Endothelial cell of hepatic sinusoid (primary cell): ENCODE measurements at regions not wholly inside any gene's neighbourhood (a gene's known extent, or its start where the extent isn't known, plus 50 kb on each side); places are given as distances from the start of the nearest gene placed in this dataset.

Experiments used
- in situ Hi-C: cut with HindIII; loops from 2 replicates; pipeline ENCODE4 v1.10.0; 2017; ENCODE audit warnings: low sequenced_read_pairs

DNA sequence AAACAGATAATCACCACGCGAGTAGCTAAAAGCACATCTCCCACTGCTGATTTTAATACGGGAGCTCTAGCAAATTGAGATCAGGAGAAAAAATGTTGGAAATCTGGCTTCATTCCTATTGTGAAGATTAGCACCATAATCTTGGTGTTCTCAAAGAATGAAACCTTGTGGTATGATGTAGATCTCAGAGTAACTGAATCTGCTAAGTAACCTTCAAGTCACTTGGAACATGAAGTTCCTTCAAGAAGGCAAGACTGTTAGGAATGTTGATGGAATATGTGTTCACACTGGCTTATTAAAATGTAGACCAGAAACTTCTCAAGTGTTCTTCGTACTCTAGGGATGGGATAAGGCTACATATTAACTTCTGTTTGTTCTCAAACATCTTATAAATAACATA lies 117.4 kb upstream of the CHRM3 start:
- in situ Hi-C loops: no loop called here

DNA sequence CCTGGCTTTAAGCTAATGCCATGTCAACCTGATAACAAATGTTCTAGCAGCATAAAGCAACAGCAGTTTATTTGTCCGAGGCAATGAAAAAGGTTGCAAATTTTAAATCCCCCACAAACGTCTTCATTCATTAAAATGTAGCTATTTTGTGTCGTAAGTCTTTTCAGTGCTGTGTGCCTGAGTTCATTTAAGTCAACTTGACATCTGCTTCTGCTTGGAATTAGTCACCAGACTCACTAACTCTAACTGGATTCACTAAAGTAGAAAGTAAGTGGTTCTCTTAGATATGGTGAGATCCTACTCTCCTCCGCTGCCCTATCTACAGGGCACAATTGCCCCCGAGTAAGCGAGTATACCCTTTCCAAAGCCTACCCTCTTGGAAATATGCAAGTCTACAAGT lies 118.4 kb upstream of the CHRM3 start:
- in situ Hi-C loops: no loop called here

DNA sequence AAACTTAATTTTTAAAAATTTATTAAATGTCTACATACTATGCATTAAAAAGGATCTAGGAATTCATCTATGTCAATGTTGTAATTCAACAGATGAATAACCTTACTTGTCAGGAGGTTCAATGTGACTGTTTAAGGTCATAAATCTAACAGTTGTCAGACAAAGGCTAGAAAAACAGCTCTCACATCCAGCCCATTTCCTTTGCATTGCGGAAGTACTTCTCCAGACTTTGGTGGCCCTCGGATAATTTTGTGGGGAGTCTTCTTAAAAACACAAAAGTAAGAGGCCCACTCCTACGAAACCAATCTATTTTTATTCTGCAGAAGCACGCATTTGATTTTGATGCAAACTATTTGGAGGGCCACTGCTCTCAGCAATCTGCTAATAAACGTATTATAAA lies 122.6 kb upstream of the CHRM3 start:
- in situ Hi-C loops: no loop called here

- in situ Hi-C loops: no loop called here
Measured at GRCh38 chr1:239262538-239262937, 123.8 kb upstream of the CHRM3 start.

DNA sequence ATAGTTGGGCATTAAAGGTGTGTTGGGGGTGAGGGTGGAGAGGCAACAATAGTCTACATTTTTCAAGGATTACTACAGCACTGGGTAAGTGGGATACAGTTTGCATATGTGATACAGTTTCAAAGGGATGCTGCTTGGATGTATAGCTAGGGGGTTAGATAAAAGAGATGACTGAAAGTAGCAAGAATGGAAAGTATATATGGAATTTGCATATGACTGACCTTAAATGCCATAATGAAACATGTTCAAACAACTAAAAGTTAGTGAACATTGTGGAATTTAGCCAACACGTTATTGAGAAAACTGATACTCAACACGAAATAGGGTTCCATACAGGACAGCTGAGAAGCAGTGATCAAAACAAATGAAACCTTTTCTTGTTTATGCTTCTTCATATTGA lies 124.8 kb upstream of the CHRM3 start:
- in situ Hi-C loops: no loop called here

GRCh38 chr1:239260842-239261241 lies 125.5 kb upstream of the CHRM3 start:
- in situ Hi-C loops: no loop called here

GRCh38 chr1:239255628-239256160 lies 130.7 kb upstream of the CHRM3 start:
- in situ Hi-C loops: no loop called here

GRCh38 chr1:239254999-239255398 lies 131.4 kb upstream of the CHRM3 start:
- in situ Hi-C loops: no loop called here

- in situ Hi-C loops: no loop called here
Measured at GRCh38 chr1:239253032-239253431, 133.3 kb upstream of the CHRM3 start.

GRCh38 chr1:239250353-239251035 lies 135.9 kb upstream of the CHRM3 start:
- in situ Hi-C loops: no loop called here

- in situ Hi-C loops: no loop called here
Measured at GRCh38 chr1:239247285-239247684, 139.1 kb upstream of the CHRM3 start.

DNA sequence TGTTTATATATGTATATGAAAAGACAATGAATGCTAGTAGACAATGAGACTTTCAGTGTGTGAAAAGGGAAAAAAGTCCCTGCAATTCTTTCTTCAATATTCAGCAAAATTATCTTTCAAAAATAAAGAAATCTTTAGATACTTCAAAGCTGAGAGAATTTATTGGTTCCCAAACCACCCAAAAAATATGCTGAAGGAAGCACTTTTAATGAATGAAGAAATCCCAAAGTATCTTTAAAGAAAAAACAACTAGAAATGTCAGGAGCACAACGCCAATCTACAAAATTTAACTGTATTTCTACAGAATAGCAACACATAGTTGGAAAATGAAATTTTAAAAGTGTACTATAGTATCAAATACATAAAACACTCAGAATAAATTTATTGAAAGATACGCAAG lies 142.3 kb upstream of the CHRM3 start:
- in situ Hi-C loops: no loop called here

GRCh38 chr1:239243006-239243405 lies 143.4 kb upstream of the CHRM3 start:
- in situ Hi-C loops: no loop called here

DNA sequence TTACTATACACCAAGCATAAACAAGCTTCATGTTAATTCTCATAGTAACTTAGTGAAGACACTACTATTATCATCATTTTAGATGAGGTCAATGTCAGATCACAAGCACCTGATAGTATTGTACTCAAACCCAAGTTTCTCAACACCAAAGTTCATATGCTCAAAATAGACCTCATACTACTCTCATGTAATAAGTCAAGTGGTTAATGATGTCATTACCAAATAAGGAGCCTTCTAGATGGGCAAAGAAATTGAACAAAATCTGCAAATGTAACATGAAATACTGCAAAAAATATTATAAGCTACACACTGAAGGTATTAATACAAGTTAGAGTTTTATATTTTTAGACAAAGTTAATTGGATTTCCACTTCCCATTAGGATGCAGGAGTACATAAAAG lies 144.0 kb upstream of the CHRM3 start:
- in situ Hi-C loops: no loop called here

GRCh38 chr1:239240736-239241135 lies 145.6 kb upstream of the CHRM3 start:
- in situ Hi-C loops: no loop called here

DNA sequence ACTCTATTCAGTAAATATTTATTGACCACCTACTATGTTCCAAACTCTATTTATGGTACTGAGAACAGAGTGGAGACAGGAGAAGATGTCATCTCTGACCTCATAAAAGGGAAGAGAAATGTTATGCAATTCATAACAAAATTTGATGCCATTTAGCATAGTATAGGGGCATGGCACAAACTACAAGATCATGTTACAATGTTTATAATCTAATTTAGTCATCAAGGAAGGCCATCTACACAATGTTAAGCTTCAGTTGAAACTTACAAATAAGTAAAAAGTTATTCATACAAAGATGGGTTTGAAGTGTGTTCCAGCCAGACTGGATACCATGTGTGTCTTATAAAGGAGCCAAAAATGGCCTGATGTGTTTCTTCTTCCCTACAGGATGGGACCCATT lies 146.8 kb upstream of the CHRM3 start:
- in situ Hi-C loops: no loop called here

DNA sequence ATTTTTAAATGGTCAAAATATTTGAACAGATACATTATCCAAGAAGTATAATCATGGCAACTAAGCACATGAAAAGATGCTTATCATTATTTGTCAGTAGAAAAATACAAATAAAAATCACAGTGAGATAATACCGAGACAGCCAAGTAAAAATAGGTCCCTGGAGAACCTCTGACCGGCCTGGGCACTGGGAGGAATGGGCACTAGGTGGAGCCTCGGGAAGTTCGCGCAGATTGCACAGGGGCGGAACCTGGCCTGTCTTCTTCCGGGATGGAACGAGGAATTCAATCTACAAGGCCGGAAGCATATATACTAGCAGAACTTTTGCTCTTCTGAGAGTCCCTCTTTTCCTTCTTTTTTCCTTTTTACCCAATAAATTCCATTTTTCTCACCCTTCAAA lies 148.5 kb upstream of the CHRM3 start:
- in situ Hi-C loops: no loop called here

GRCh38 chr1:239233626-239234025 lies 152.7 kb upstream of the CHRM3 start:
- in situ Hi-C loops: no loop called here

- in situ Hi-C loops: no loop called here
Measured at GRCh38 chr1:239232921-239233320, 153.4 kb upstream of the CHRM3 start.

GRCh38 chr1:239228451-239228850 lies 157.9 kb upstream of the CHRM3 start:
- in situ Hi-C loops: no loop called here

DNA sequence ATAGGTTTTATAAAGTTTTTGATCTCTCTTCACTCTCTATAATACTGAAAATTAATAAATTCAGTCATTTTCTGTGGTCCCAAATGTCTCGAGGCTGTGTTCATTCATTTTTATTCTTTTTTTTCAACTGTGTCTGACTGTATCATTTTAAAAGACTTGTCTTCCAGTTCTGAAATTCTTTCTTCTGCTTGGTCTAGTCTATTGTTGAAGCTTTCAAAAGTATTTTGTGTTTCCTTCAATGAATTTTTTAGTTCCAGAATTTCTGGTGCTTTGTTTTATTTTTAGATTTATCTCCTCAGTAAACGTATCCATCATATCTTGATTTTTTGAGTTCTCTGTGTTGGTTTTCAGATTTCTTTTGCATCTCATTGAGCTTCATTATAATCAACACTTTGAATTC lies 161.0 kb upstream of the CHRM3 start:
- in situ Hi-C loops: no loop called here

- in situ Hi-C loops: no loop called here
Measured at GRCh38 chr1:239224100-239224499, 162.3 kb upstream of the CHRM3 start.

DNA sequence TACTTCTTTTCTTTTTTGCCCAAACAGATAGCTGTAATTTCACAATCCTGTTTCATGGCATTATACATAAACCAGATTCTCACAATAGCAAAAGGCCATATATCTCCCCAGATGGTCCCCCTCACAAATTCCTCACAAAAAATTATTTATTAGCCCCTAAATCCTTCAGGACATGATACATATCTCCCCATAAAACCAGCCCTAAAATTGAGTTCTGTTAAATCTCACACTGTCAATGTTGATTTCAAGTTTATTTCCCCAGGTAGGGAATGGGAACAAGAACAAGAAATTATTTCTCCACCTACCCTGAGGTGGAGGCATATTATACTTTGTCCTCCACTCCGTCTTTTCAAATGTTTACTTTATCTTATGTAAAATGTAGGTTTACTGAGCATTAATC lies 163.4 kb upstream of the CHRM3 start:
- in situ Hi-C loops: no loop called here
